ENCODE measurements at regions not wholly inside any gene's neighbourhood (a gene's known extent, or its start where the extent isn't known, plus 50 kb on each side); places are given as distances from the start of the nearest gene placed in this dataset.

- H3K4me1 ChIP-seq (ENCODE audit: control insufficient read depth, insufficient read depth, low read length), result no peaks in the 10 kb centered on the region
- no peak overlapping the region for H2BK15ac ChIP-seq (ENCODE audit: low read depth, low read length)
- no peak overlapping the region for H2AK5ac ChIP-seq (ENCODE audit: low read depth, low read length)
- intact Hi-C loops (cut with micrococcal nuclease), result no loop called here
- H3K4ac ChIP-seq (ENCODE audit: low read depth, low read length), result no peak overlapping the region
- in situ Hi-C loops (cut with MboI; ENCODE audit: low sequenced_read_pairs), result no loop called here
- DNase-seq, result no peak
- H3K9ac ChIP-seq (ENCODE audit: low read depth, low read length), result no peak overlapping the region
- H4K8ac ChIP-seq (ENCODE audit: low read depth in 2 of 2, low read length in 2 of 2), result no peak overlapping the region
- H3K56ac ChIP-seq (ENCODE audit: extremely low read depth, insufficient read depth, low read length), result no peak overlapping the region
- H4K5ac ChIP-seq (ENCODE audit: low read depth, low read length), result no peak overlapping the region
- no peak overlapping the region for H3K4me2 ChIP-seq (ENCODE audit: low read depth, low read length)
- H3K23ac ChIP-seq (ENCODE audit: low read depth, low read length), result no peak overlapping the region
- no peak overlapping the region for H3K18ac ChIP-seq (ENCODE audit: low read depth, low read length)
- H3K27ac ChIP-seq (ENCODE audit: insufficient read depth, low read length), result no peak overlapping the region
- POLR2A ChIA-PET (ENCODE audit: unreplicated experiment), result no interaction called here
- no CpG with 5 or more reads among the region's 2 CpGs for WGBS, 2 experiments (ENCODE audit: extremely low coverage in 2 of 2, insufficient read length in 1 of 2)
- no peak overlapping the region for H2BK20ac ChIP-seq (ENCODE audit: low read depth, low read length)
- H4K91ac ChIP-seq (ENCODE audit: insufficient read depth, low read depth, low read length), result no peak overlapping the region
- no peaks in the 10 kb centered on the region for H3K36me3 ChIP-seq (ENCODE audit: control insufficient read depth, insufficient read depth, low read length)
- no peak overlapping the region for H2AFZ ChIP-seq (replicated peaks; ENCODE audit: low read length, poor library complexity)
- H2AK9ac ChIP-seq (replicated peaks; ENCODE audit: low read depth, low read length, poor library complexity), result no peak overlapping the region
- H4K20me1 ChIP-seq (ENCODE audit: insufficient read depth, low read length), result no peaks in the 10 kb centered on the region
- H3K27me3 ChIP-seq (ENCODE audit: control insufficient read depth, insufficient read depth, low read length), result no peaks in the 10 kb centered on the region
- no peaks in the 10 kb centered on the region for H3K79me1 ChIP-seq (ENCODE audit: low read depth in 1 of 2, low read length in 2 of 2)
- no peak for TF ChIP-seq NFE2L2 (IDR thresholded peaks at IDR 0.05; ENCODE audit: low read depth, low read length)
- TF ChIP-seq CTCF (conservative IDR thresholded peaks at IDR 0.05; ENCODE audit: low read depth, low read length), result no peak
- no peak for TF ChIP-seq RCOR1 (IDR thresholded peaks at IDR 0.05; ENCODE audit: insufficient replicate concordance, low read length)
- TF ChIP-seq ELK1 (IDR thresholded peaks at IDR 0.05; ENCODE audit: borderline replicate concordance, low read depth, low read length), result no peak
- TF ChIP-seq MXI1 (IDR thresholded peaks at IDR 0.05; ENCODE audit: borderline replicate concordance, low read depth, low read length), result no peak
- TF ChIP-seq RAD21 (IDR thresholded peaks at IDR 0.05; ENCODE audit: low read length), result no peak
- TF ChIP-seq POLR2A (IDR thresholded peaks at IDR 0.05; ENCODE audit: low read depth, low read length), result no peak
- no peak for TF ChIP-seq BHLHE40 (IDR thresholded peaks at IDR 0.05; ENCODE audit: low read depth, low read length)
- no peak for TF ChIP-seq RFX5 (IDR thresholded peaks at IDR 0.05; ENCODE audit: low read depth, low read length)
- TF ChIP-seq USF2 (IDR thresholded peaks at IDR 0.05; ENCODE audit: low read depth, low read length), result no peak
- no peak for TF ChIP-seq CHD1 (IDR thresholded peaks at IDR 0.05; ENCODE audit: low read depth, low read length)
- no peak for TF ChIP-seq CEBPB (IDR thresholded peaks at IDR 0.05; ENCODE audit: low read depth, low read length)
- TF ChIP-seq FOS (IDR thresholded peaks at IDR 0.05; ENCODE audit: low read depth, low read length), result no peak
- TF ChIP-seq MAZ (IDR thresholded peaks at IDR 0.05; ENCODE audit: borderline replicate concordance, low read depth, low read length), result no peak
- TF ChIP-seq SMC3 (IDR thresholded peaks at IDR 0.05; ENCODE audit: low read depth, low read length), result no peak
- no peak for TF ChIP-seq MAFK (IDR thresholded peaks at IDR 0.05; ENCODE audit: low read depth, low read length)
- no TSS peak for BruUV-seq (replicated peaks)
- no peak overlapping the region for H2BK120ac ChIP-seq (ENCODE audit: low read depth, low read length)
- H3K9me1 ChIP-seq (ENCODE audit: insufficient read depth, low read length), result no peaks in the 10 kb centered on the region
- H2BK5ac ChIP-seq (ENCODE audit: low read depth, low read length, poor library complexity, severe bottlenecking), result no peak overlapping the region
- no peak for ATAC-seq (ENCODE audit: low read depth)
- H3K9me3 ChIP-seq (ENCODE audit: control insufficient read depth, insufficient read depth, low read length), result no peaks in the 10 kb centered on the region
- H3K4me3 ChIP-seq (ENCODE audit: insufficient read depth, low read depth, low read length), result no peak overlapping the region
- H3K14ac ChIP-seq (replicated peaks; ENCODE audit: low read depth, low read length), result no peak overlapping the region
- dilution Hi-C loops (cut with HindIII; ENCODE audit: low sequenced_read_pairs, unreplicated experiment), result no loop called here
- CTCF ChIA-PET, result no interaction called here
Observed at GRCh38 chr14:44616204-44616603, 109.1 kb upstream of the FSCB start.

Measured in IMR-90 (cell line).